ENCODE measurements at regions not wholly inside any gene's neighbourhood (a gene's known extent, or its start where the extent isn't known, plus 50 kb on each side); places are given as distances from the start of the nearest gene placed in this dataset.
A peak's percentile ranks its signal among the peaks of the same experiment; 100 is the strongest.

GRCh38 chr12:94712815-94713515 is 62.6 kb upstream of the TMCC3 start:
- no peaks in the 10 kb centered on the region for H3K9me3 Mint-ChIP-seq (ENCODE audit: insufficient read depth)
- CTCF ChIA-PET: interaction anchor here (0.8 to 1.5 kb wide), 3 partner anchors 8 to 163 kb away, joined by 3 to 4 read pairs (median 3); no protein-coding TSS in a partner anchor
- no peak overlapping the region for H3K4me3 Mint-ChIP-seq
- H3K27me3 Mint-ChIP-seq (ENCODE audit: low read depth): peaks cover 5% of the 10 kb centered on the region
- ATAC-seq (no peak), DNase-seq (no peak)
- POLR2A ChIA-PET: no interaction called here
- H3K4me1 Mint-ChIP-seq (ENCODE audit: low read depth): no peaks in the 10 kb centered on the region
- no peak overlapping the region for H3K27ac Mint-ChIP-seq
- no peaks in the 10 kb centered on the region for H3K36me3 Mint-ChIP-seq (ENCODE audit: low read depth)

GRCh38 chr12:94710933-94711332 is 60.6 kb upstream of the TMCC3 start:
- ATAC-seq: no peak
- peak; percentile 49 for DNase-seq
- Mint-ChIP-seq H3K4me1 (ENCODE audit: low read depth) (no peaks in the 10 kb centered on the region), H3K27ac (no peak overlapping the region), H3K9me3 (ENCODE audit: insufficient read depth) (no peaks in the 10 kb centered on the region), H3K4me3 (no peak overlapping the region), H3K27me3 (ENCODE audit: low read depth) (peaks cover 8% of the 10 kb centered on the region), H3K36me3 (ENCODE audit: low read depth) (no peaks in the 10 kb centered on the region)
- ChIA-PET POLR2A (no interaction called here), CTCF (interaction anchor here (0.8 kb wide), 1 partner anchor 165 kb away, joined by 3 read pairs; no protein-coding TSS in a partner anchor)

- Mint-ChIP-seq H3K27me3 (ENCODE audit: low read depth) (peaks cover 9% of the 10 kb centered on the region), H3K36me3 (ENCODE audit: low read depth) (no peaks in the 10 kb centered on the region), H3K4me1 (ENCODE audit: low read depth) (no peaks in the 10 kb centered on the region), H3K4me3 (no peak overlapping the region), H3K9me3 (ENCODE audit: insufficient read depth) (no peaks in the 10 kb centered on the region), H3K27ac (no peak overlapping the region)
- ChIA-PET CTCF (no interaction called here), POLR2A (no interaction called here)
- no peak for DNase-seq
- ATAC-seq: no peak
These were observed 57.5 kb upstream of the TMCC3 start for GRCh38 chr12:94707892-94708291.

- Mint-ChIP-seq H3K4me3 (no peak overlapping the region), H3K9me3 (ENCODE audit: insufficient read depth) (no peaks in the 10 kb centered on the region), H3K4me1 (ENCODE audit: low read depth) (no peaks in the 10 kb centered on the region), H3K27me3 (ENCODE audit: low read depth) (peaks cover 15% of the 10 kb centered on the region), H3K36me3 (ENCODE audit: low read depth) (no peaks in the 10 kb centered on the region), H3K27ac (no peak overlapping the region)
- ChIA-PET CTCF (no interaction called here), POLR2A (no interaction called here)
- DNase-seq (no peak), ATAC-seq (no peak)
These were observed 56.7 kb upstream of the TMCC3 start for GRCh38 chr12:94707036-94707435.

- H3K9me3 Mint-ChIP-seq (ENCODE audit: insufficient read depth): no peaks in the 10 kb centered on the region
- ATAC-seq (no peak), DNase-seq (no peak)
- peaks cover 19% of the 10 kb centered on the region for H3K27me3 Mint-ChIP-seq (ENCODE audit: low read depth)
- no peak overlapping the region for H3K4me3 Mint-ChIP-seq
- POLR2A ChIA-PET: no interaction called here
- H3K27ac Mint-ChIP-seq: no peak overlapping the region
- no peaks in the 10 kb centered on the region for H3K4me1 Mint-ChIP-seq (ENCODE audit: low read depth)
- H3K36me3 Mint-ChIP-seq (ENCODE audit: low read depth): no peaks in the 10 kb centered on the region
- CTCF ChIA-PET: no interaction called here
These were observed 55.9 kb upstream of the TMCC3 start for GRCh38 chr12:94706250-94706661.

- Mint-ChIP-seq H3K9me3 (ENCODE audit: insufficient read depth) (no peaks in the 10 kb centered on the region), H3K4me1 (ENCODE audit: low read depth) (no peaks in the 10 kb centered on the region), H3K27ac (no peak overlapping the region), H3K27me3 (ENCODE audit: low read depth) (peaks cover 21% of the 10 kb centered on the region), H3K4me3 (no peak overlapping the region), H3K36me3 (ENCODE audit: low read depth) (no peaks in the 10 kb centered on the region)
- ChIA-PET POLR2A (no interaction called here), CTCF (no interaction called here)
- ATAC-seq (no peak), DNase-seq (no peak)
These were observed 55.3 kb upstream of the TMCC3 start for GRCh38 chr12:94705676-94706075.

GRCh38 chr12:94704452-94705306 is 54.3 kb upstream of the TMCC3 start:
- Mint-ChIP-seq H3K4me3 (no peak overlapping the region), H3K27ac (no peak overlapping the region), H3K4me1 (ENCODE audit: low read depth) (no peaks in the 10 kb centered on the region), H3K27me3 (ENCODE audit: low read depth) (peaks cover 27% of the 10 kb centered on the region), H3K9me3 (ENCODE audit: insufficient read depth) (no peaks in the 10 kb centered on the region), H3K36me3 (ENCODE audit: low read depth) (no peaks in the 10 kb centered on the region)
- DNase-seq (no peak), ATAC-seq (no peak)
- ChIA-PET CTCF (interaction anchor here (0.8 kb wide), 1 partner anchor 9 kb away, joined by 3 read pairs; no protein-coding TSS in a partner anchor), POLR2A (no interaction called here)

- DNase-seq: no peak
- ChIA-PET CTCF (no interaction called here), POLR2A (no interaction called here)
- no peak for ATAC-seq
- Mint-ChIP-seq H3K4me1 (ENCODE audit: low read depth) (no peaks in the 10 kb centered on the region), H3K27ac (no peak overlapping the region), H3K36me3 (ENCODE audit: low read depth) (no peaks in the 10 kb centered on the region), H3K27me3 (ENCODE audit: low read depth) (peaks cover 30% of the 10 kb centered on the region), H3K4me3 (no peak overlapping the region), H3K9me3 (ENCODE audit: insufficient read depth) (no peaks in the 10 kb centered on the region)
These were observed 52.3 kb upstream of the TMCC3 start for GRCh38 chr12:94702696-94703095.

GRCh38 chr12:94701711-94702110 is 51.4 kb upstream of the TMCC3 start:
- no peak for ATAC-seq
- POLR2A ChIA-PET: no interaction called here

GRCh38 chr12:94700662-94701061 is 50.3 kb upstream of the TMCC3 start:
- no peak for ATAC-seq
- H3K9me3 Mint-ChIP-seq (ENCODE audit: insufficient read depth): no peaks in the 10 kb centered on the region
- POLR2A ChIA-PET: no interaction called here

More at GRCh38 chr12:94701711-94702110, 51.4 kb upstream of the TMCC3 start:
- peaks cover 28% of the 10 kb centered on the region for H3K27me3 Mint-ChIP-seq (ENCODE audit: low read depth)
- DNase-seq: no peak
- H3K27ac Mint-ChIP-seq: no peak overlapping the region
- H3K36me3 Mint-ChIP-seq (ENCODE audit: low read depth): no peaks in the 10 kb centered on the region
- H3K9me3 Mint-ChIP-seq (ENCODE audit: insufficient read depth): no peaks in the 10 kb centered on the region
- H3K4me1 Mint-ChIP-seq (ENCODE audit: low read depth): no peaks in the 10 kb centered on the region
- no peak overlapping the region for H3K4me3 Mint-ChIP-seq
- CTCF ChIA-PET: no interaction called here

More at GRCh38 chr12:94700662-94701061, 50.3 kb upstream of the TMCC3 start:
- DNase-seq: no peak
- Mint-ChIP-seq H3K27me3 (ENCODE audit: low read depth) (peaks cover 28% of the 10 kb centered on the region), H3K27ac (no peak overlapping the region), H3K36me3 (ENCODE audit: low read depth) (no peaks in the 10 kb centered on the region), H3K4me1 (ENCODE audit: low read depth) (no peaks in the 10 kb centered on the region), H3K4me3 (no peak overlapping the region)
- CTCF ChIA-PET: no interaction called here

All from activated CD8-positive, alpha-beta T cell treated with anti-CD3 and anti-CD28 coated beads, Interleukin-2, amount 10 ng/mL, durations not matched to agents 7 days and 5 days (primary cell).